ENCODE measurements at regions not wholly inside any gene's neighbourhood (a gene's known extent, or its start where the extent isn't known, plus 50 kb on each side); places are given as distances from the start of the nearest gene placed in this dataset.

- DNase-seq, result no peak
These were observed 638.2 kb upstream of the IGFBP3 start for GRCh38 chr7:46559194-46559832.

- no peak for DNase-seq
These were observed 637.6 kb upstream of the IGFBP3 start for GRCh38 chr7:46558482-46559193.

GRCh38 chr7:46557781-46558180 is 636.7 kb upstream of the IGFBP3 start:
- DNase-seq, result no peak

GRCh38 chr7:46557295-46557711 is 636.2 kb upstream of the IGFBP3 start:
- DNase-seq, result no peak

DNA sequence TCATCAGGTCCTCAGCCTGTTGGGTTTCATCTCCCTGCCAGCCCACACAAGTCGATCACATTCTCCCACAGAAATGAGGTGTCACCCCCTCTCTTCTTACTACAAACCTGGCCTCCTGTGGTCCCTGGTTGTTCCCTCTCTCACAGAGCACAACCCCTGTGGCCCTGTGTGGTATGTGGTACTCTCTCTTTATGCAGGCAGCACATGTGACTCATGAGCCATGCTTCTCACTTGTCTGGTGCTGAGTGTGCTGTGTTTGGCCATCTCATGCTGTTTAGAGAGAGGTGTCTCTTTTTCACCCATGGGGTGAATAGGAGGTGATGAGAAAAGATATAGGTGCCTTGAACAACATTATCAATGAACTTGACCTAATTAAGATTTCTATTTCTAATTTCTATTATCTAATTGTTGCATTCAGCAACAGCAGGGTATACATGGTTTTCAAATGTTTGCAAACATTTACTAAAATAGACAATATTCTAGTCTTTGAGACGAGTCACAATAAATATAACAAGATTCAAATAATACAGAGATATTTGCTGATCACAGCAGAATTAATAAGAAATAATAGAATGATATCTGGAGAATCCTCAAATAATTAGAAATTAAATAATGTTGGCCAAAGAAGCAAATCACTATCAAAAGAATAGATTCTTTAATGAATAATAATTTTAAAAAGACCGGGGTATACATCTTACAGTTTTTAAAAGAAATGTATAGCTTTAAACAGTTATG is 633.8 kb upstream of the IGFBP3 start:
- no peak for DNase-seq

DNA sequence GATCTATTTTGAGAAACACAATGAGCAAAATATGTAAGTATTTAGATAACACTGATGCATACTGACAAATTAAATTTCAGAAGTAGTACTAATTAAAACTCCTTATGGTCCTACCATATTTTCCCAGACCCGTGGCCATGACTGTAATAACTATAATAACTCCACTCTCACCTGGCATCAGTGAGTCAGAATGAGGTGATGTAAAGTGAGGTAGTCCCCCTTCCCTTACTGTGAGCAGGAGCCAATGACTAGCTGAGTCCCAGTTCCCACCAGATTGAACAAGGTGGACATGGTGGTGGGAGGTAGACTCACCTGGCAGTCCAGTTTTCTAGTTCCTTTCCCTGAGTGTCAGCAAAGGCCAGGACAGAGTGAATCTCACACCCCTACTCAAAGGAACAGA is 630.5 kb upstream of the IGFBP3 start:
- no peak for DNase-seq

DNA sequence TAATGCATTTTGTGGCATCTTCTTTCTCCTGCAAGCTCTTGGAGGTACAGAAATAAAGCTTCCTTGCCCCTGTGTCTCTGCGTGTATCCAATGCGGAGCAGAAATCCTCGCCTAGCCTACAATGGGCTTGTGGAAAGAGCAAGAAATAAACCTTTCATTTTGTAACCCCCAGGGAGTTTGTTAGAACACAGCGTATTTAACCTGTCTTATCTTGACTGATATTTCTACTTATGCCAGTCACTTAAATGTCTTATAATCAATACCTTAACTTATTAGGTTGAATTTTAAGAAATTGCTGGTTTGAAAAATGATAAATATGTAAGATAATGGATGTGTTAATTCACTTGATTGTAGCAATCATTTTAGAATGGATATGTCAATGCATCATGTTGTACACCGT is 629.8 kb upstream of the IGFBP3 start:
- DNase-seq, result no peak

DNA sequence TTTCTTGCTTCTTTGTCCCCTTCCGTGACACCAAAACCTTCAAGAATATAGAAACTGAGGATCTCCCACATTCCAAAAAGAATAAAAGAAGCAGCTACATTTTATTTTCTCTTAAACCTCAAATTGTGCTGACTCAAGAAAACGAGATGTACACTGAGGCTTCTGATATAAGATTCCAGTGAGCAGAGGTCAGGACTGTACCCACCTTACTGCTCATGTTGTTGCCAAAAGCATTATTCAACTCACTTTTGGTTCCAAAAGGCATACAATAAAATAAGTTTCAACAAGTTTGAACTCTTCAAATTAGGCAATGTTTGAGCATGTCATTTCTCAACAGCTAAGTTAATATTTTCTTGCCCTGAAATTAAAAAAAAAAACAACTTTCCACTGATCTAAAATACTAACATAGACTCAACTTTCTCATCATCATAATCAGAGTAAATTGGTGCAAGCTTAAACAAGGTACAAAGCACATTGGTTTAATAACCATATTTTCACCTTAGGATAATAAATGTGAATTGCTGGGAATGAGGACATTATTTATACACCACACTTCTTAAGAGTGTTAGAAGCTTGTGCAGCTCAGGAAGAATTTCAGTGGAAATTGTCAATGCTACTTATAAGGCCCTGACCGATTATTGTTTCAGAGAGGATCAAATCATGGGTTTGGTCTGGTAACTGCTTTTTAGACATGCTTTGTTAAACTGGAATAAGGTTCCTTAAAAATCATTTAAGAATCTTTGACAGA is 629.0 kb upstream of the IGFBP3 start:
- DNase-seq, result no peak

GRCh38 chr7:46549347-46549746 is 628.3 kb upstream of the IGFBP3 start:
- no peak for DNase-seq

DNA sequence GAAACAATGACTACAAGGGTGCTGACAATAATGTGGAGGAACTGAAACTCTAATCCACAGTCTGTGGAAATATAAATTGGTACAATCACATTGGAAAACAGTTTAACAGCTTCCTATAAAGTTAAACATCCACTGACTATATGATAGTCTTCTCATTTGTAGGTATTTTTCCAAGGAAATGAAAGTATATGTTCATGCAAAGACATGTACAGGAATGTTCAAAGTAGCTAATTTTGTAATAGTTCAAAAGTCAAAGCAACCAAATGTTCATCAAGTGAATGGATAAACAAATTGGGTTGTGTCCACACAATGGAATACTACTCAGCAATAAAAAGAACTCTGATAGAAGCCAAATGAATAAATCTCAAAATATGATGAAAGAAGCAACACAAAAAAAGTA is 626.0 kb upstream of the IGFBP3 start:
- DNase-seq, result no peak

DNA sequence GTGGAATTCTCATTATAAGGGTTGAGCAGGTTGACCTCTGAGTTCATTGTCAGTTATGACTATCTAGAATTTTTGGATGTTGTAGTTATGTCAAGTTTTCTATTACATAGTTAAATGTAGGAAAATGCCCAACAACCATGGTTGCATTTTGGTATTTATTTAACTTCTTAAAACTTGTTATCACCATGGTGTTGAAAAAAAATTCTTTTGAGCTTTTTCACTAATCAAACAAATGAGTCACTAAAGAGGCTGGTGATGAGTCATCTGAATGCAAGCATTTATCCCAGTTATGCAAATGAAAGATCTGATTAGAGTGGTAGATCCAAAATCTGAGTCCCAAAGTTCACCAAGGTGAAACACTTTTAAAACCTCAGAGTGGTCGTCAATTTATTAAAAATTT is 624.7 kb upstream of the IGFBP3 start:
- DNase-seq, result no peak

DNA sequence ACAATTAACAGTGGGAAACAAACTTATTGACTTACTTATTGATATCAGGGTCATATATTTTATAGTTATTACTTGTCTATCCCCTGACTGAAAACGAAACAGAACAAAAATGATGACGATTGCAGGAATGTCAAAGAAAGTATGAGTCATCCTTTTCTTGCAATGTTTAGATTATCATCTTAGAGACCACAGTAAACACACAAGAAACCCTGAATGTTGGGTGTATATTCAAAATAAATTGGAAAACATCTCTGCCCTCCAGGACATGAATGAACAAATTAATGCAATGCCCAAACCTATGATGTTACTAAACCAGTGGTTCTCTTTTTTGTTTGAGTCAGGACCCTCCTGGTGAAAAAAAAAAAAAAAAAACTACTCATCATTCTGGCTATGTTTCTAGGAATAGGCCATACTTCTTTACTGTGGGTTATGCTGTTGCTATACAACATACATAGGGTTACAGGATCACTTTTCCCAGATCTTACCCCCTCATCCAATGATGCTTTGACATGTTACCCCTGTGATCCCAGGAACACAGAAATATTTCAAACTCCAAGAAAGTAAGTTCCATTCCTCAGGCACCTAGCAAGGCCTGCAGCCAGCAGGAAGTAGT is 623.4 kb upstream of the IGFBP3 start:
- no peak for DNase-seq

DNA sequence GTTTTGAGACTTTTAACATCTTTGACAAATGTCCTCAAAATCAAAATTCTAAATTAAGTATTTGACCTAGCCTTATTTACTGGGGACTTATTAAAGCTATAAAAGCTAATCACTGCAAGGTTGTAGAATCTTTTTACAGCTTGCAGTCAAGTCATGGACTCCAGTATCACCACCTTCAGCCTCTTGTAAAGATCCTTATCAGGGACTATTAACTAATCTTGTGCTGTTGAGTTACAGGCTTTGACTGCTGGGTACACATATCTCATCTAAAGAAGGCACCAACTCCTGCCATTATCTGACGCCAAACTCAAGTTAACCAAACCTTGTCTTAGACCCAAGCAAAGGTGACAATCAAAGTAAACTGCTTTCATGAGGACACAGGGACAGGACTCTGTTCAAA is 621.0 kb upstream of the IGFBP3 start:
- no peak for DNase-seq

DNA sequence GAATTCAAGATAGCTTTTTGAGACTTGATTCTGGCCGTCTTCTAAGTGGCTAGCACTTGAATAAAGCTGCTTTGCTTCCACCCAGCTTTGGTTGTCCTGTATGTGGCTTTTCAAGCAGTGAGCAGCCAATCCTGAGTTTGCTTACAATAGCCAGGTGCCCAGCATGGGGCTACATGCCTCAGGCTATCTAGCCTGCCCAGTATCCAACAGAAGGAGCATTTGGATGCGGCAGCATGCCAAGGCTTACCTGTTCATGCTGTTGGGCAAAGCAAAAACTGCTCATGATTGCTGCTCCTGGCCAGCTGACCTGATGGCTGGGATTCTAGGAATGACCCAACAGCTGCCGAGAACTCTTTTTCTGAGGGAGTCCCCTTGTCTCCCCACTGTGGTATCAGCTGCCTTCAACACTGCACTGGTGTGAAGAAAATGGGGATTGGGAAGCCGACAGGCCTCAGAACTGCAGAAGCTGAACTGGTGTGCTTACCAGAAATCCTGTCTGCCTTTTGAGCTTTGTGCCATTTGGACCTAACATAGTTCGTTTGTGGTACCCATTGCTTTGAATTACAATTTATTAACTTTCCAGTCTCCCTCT is 618.9 kb upstream of the IGFBP3 start:
- no peak for DNase-seq

DNA sequence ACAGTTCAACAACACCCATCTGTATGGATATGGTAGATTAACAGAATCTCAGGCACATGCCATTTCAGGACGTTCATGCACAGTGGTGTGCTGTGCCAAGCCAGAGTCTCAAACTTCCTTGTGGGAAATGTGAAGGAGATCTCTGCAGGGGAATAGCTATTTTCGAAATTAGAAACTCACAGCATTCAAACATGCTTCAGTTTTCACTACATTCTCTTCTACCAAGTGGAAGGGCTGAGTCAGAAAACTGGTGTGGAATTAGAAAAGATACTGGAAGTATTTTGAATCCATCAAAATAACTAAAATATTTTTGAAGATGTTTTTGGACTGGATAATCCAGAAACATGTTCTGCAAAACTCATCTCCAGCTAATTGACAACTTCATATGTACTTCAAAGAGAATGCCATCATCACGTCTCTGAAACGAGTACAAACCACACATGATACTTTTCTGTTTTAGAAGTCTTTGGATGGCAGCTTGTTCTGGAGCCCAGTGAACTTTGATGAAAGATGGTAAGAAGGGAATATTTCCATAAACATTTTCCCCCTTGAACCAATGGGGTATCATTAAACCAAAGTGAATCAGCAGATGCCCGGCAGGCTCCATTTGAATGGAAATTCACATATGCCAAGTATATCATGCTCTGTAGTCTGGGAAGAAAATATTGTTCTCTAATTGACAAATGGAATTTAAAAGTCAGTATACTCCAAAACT is 616.3 kb upstream of the IGFBP3 start:
- no peak for DNase-seq

DNA sequence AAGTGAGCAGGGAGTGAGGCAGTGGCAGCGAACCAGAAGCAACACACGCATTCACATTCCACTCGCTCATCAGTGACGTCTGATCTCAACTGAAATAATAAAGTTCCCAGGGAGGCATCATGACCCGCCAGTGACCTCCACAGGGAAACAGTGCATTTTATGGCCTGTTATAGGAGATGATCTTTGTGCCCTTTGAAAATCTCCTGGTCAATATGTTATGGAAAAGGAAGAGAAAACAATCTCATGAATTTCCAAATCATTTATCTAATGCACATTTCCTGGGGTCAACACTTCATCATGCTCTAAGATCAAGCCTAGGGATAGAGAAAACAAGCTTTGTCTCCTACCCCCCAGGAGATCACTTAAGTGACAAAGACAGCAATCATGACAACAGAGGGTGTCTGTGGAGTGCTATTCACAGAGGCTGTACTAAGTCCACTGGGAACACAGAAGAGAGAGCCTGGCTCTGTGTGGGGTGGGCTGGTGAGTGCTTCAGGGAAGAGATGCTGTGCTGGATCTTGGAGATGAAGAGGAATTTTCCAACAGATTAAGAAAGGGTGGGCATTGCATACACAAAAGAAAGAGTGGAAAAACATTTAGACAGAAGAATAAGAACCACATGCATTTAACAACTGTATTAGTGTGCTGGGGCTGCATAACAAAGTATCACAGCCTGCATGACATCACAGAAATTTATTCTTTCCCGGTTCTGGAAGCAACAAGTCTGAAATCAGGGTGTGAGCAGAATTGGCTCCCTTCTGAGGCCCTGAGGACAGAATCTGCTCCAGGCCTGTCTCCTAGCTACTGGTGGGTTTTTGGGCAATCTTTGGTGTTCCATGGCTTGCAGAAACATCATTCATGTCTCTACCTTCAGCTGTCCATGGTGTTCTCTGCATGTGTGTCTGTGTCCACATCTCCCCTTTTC is 613.9 kb upstream of the IGFBP3 start:
- no peak for DNase-seq

DNA sequence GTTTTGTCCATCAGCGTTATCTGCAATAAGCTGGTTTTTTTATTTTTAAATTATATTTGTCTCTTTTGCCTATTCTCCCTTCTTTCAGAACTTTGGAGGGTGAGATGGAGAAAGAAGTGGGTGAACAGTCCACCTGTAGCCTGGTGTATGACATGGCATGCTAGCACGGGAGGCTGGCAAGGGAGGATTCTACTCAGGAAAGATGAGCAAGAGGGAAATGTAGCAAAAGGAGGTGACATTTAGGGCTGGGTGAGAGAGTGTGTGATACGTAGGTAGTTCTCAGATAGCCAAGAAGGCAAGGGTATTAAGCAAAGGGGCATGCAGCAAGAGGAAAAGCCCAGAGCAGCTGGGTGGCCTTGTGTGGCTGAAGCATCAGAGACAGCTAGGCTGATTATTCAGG is 612.9 kb upstream of the IGFBP3 start:
- no peak for DNase-seq

- no peak for DNase-seq
These were observed 611.5 kb upstream of the IGFBP3 start for GRCh38 chr7:46532571-46532970.

DNA sequence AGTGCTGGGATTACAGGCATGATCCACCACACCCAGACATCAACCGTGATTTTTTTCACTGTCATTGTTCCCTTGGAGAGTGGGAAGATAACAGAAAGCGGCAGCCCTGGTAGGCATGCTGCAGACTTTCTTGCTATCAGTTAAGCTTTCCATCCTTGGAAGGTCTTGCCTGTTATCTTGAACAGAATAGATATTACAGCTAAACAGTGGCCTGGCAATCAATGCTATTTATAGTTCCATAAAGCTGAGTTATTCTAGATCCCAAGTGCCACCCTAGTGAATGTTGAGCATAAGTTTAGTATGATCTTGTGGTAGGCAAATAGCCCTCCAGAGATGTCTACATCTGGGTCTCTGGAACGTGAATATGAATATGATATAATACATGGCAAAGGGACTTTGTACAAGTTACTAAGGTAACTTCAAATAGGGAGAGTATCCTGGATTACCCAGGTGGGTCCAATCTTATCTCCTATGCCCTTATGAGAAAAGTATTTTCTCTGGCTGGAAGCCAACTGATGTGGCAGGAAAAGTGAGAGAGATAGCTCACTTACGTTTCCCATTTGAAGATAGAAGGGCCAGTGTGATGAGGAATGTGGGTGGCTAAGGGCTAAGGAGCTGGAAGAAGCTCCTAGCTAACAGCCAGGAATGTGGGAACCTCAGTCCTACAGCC is 609.1 kb upstream of the IGFBP3 start:
- no peak for DNase-seq

DNA sequence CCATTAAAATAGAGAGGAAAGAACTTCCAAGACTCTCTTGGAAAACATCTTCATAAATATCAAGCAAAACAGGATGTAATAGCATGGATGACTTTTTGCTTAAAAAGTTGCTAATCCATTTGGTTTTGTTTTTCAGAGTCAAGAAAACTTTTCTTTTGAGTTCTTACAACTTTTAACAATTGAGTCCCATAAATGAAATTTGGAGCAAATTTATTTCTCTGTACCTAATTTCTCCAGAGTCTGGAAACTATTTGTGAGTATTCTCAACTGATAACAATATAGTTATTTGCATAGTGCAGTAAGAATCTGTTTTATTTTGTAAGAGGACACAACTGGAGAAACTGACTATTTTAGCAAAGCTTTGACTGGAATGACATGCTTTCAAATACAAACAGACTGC is 606.3 kb upstream of the IGFBP3 start:
- DNase-seq, result no peak

Measured in cerebellar nuclear complex (tissue), 1 donor.